H1 (cell line): ENCODE measurements at regions not wholly inside any gene's neighbourhood (a gene's known extent, or its start where the extent isn't known, plus 50 kb on each side); places are given as distances from the start of the nearest gene placed in this dataset.

Experiments
- EGR1 ChIP-seq: IDR thresholded peaks from 2 replicates; pipeline ENCODE4 v1.6.1; 2011; ENCODE audit warnings: low read depth, low read length, borderline replicate concordance
- HDAC6 ChIP-seq: IDR thresholded peaks from one replicate; pipeline ENCODE4 v1.7.1; 2012; ENCODE audit warnings: low read depth, mild to moderate bottlenecking, inconsistent platforms, low read length, moderate library complexity
- SP1 ChIP-seq: IDR thresholded peaks from 2 replicates; pipeline ENCODE4 v1.6.1; 2011; ENCODE audit warnings: low read depth, low read length
- TF ChIP-seq, protein P1 (sequence below): fragments of 300-600 bp; sonication (generic); IDR thresholded peaks from 2 replicates; pipeline ENCODE4 v1.7.1; 2012; ENCODE audit warnings: low read length, moderate library complexity, mild to moderate bottlenecking, inconsistent platforms; ENCODE audit not compliant: insufficient replicate concordance
- TF ChIP-seq, protein P2 (sequence below): IDR thresholded peaks from 2 replicates; pipeline ENCODE4 v1.6.1; 2011; ENCODE audit warnings: low read length, improper control_type of control experiment
- TF ChIP-seq, protein P3 (sequence below): IDR thresholded peaks from 2 replicates; pipeline ENCODE4 v1.6.1; 2011; ENCODE audit warnings: low read depth, mild to moderate bottlenecking, low read length; ENCODE audit not compliant: insufficient read depth

DNA sequence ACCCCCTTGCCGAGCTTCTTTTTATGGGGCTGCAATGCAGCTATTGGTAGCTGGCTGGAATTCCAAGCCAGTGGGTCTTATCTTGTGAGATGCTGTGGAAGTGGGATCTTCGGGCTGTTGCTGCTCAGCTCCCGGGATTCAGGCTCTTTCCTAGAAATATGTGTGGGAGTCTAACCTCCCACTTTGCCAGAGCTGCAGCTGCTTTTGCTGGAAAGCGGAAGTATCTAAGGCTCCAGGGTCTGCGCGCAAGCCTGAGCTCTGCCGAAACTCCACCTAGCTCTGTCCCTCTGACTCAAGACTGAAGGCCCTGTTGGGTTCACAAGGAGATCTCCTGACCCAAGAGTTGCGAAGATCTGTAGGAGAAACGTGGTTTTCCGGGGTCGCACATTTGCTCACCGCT, 151.1 kb upstream of the ANKRD55 start (continued):
- TF ChIP-seq, protein P1, sequence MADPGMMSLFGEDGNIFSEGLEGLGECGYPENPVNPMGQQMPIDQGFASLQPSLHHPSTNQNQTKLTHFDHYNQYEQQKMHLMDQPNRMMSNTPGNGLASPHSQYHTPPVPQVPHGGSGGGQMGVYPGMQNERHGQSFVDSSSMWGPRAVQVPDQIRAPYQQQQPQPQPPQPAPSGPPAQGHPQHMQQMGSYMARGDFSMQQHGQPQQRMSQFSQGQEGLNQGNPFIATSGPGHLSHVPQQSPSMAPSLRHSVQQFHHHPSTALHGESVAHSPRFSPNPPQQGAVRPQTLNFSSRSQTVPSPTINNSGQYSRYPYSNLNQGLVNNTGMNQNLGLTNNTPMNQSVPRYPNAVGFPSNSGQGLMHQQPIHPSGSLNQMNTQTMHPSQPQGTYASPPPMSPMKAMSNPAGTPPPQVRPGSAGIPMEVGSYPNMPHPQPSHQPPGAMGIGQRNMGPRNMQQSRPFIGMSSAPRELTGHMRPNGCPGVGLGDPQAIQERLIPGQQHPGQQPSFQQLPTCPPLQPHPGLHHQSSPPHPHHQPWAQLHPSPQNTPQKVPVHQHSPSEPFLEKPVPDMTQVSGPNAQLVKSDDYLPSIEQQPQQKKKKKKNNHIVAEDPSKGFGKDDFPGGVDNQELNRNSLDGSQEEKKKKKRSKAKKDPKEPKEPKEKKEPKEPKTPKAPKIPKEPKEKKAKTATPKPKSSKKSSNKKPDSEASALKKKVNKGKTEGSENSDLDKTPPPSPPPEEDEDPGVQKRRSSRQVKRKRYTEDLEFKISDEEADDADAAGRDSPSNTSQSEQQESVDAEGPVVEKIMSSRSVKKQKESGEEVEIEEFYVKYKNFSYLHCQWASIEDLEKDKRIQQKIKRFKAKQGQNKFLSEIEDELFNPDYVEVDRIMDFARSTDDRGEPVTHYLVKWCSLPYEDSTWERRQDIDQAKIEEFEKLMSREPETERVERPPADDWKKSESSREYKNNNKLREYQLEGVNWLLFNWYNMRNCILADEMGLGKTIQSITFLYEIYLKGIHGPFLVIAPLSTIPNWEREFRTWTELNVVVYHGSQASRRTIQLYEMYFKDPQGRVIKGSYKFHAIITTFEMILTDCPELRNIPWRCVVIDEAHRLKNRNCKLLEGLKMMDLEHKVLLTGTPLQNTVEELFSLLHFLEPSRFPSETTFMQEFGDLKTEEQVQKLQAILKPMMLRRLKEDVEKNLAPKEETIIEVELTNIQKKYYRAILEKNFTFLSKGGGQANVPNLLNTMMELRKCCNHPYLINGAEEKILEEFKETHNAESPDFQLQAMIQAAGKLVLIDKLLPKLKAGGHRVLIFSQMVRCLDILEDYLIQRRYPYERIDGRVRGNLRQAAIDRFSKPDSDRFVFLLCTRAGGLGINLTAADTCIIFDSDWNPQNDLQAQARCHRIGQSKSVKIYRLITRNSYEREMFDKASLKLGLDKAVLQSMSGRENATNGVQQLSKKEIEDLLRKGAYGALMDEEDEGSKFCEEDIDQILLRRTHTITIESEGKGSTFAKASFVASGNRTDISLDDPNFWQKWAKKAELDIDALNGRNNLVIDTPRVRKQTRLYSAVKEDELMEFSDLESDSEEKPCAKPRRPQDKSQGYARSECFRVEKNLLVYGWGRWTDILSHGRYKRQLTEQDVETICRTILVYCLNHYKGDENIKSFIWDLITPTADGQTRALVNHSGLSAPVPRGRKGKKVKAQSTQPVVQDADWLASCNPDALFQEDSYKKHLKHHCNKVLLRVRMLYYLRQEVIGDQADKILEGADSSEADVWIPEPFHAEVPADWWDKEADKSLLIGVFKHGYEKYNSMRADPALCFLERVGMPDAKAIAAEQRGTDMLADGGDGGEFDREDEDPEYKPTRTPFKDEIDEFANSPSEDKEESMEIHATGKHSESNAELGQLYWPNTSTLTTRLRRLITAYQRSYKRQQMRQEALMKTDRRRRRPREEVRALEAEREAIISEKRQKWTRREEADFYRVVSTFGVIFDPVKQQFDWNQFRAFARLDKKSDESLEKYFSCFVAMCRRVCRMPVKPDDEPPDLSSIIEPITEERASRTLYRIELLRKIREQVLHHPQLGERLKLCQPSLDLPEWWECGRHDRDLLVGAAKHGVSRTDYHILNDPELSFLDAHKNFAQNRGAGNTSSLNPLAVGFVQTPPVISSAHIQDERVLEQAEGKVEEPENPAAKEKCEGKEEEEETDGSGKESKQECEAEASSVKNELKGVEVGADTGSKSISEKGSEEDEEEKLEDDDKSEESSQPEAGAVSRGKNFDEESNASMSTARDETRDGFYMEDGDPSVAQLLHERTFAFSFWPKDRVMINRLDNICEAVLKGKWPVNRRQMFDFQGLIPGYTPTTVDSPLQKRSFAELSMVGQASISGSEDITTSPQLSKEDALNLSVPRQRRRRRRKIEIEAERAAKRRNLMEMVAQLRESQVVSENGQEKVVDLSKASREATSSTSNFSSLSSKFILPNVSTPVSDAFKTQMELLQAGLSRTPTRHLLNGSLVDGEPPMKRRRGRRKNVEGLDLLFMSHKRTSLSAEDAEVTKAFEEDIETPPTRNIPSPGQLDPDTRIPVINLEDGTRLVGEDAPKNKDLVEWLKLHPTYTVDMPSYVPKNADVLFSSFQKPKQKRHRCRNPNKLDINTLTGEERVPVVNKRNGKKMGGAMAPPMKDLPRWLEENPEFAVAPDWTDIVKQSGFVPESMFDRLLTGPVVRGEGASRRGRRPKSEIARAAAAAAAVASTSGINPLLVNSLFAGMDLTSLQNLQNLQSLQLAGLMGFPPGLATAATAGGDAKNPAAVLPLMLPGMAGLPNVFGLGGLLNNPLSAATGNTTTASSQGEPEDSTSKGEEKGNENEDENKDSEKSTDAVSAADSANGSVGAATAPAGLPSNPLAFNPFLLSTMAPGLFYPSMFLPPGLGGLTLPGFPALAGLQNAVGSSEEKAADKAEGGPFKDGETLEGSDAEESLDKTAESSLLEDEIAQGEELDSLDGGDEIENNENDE, result no peak
- TF ChIP-seq HDAC6 (no peak), EGR1 (no peak), SP1 (no peak)
- TF ChIP-seq, protein P2, sequence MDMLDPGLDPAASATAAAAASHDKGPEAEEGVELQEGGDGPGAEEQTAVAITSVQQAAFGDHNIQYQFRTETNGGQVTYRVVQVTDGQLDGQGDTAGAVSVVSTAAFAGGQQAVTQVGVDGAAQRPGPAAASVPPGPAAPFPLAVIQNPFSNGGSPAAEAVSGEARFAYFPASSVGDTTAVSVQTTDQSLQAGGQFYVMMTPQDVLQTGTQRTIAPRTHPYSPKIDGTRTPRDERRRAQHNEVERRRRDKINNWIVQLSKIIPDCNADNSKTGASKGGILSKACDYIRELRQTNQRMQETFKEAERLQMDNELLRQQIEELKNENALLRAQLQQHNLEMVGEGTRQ, result no peak
- TF ChIP-seq, protein P3, sequence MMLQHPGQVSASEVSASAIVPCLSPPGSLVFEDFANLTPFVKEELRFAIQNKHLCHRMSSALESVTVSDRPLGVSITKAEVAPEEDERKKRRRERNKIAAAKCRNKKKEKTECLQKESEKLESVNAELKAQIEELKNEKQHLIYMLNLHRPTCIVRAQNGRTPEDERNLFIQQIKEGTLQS, result no peak
- TF ChIP-seq, all 59 proteins: peak for 0
